ENCODE measurements at regions not wholly inside any gene's neighbourhood (a gene's known extent, or its start where the extent isn't known, plus 50 kb on each side); places are given as distances from the start of the nearest gene placed in this dataset.

DNA sequence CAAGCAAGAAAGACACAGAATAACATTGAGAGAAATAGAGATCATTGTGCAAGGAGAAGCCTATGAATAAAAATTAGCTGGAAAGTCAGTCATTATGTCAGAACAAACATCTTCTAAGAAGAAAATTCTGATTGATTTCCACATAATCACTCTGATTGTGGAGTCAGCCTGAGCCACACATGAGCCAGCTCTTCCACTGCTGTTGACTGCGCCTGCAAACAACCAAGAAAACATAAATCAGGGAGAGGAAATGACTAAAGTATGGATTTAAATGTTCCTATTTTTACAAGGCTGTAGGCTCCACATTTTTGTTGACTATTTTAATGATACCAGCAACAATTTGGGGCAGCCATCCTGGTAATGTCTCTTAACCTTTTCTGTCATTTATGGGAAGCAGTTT, 962.3 kb downstream of the EFNB2 start:
- 67% methylated on average over 1 of the region's 1 CpG for whole genome bisulfite sequencing (ENCODE audit: insufficient coverage, low coverage, low lambda C conversion rate, missing lambda C conversion rate)
- Histone ChIP-seq H3K36me3 (no peaks in the 10 kb centered on the region), H3K4me1 (no peaks in the 10 kb centered on the region), H3K27ac (no peak overlapping the region), H3K9me3 (no peaks in the 10 kb centered on the region), H3K4me3 (no peak overlapping the region), H3K27me3 (no peaks in the 10 kb centered on the region)
- ATAC-seq, result no peak
- intact Hi-C loops (cut with DNase I), result no loop called here
- DNase-seq, result no peak
- TF ChIP-seq, protein P1, sequence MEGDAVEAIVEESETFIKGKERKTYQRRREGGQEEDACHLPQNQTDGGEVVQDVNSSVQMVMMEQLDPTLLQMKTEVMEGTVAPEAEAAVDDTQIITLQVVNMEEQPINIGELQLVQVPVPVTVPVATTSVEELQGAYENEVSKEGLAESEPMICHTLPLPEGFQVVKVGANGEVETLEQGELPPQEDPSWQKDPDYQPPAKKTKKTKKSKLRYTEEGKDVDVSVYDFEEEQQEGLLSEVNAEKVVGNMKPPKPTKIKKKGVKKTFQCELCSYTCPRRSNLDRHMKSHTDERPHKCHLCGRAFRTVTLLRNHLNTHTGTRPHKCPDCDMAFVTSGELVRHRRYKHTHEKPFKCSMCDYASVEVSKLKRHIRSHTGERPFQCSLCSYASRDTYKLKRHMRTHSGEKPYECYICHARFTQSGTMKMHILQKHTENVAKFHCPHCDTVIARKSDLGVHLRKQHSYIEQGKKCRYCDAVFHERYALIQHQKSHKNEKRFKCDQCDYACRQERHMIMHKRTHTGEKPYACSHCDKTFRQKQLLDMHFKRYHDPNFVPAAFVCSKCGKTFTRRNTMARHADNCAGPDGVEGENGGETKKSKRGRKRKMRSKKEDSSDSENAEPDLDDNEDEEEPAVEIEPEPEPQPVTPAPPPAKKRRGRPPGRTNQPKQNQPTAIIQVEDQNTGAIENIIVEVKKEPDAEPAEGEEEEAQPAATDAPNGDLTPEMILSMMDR (IDR thresholded peaks at IDR 0.05), result no peak
- TF ChIP-seq POLR2A (IDR thresholded peaks at IDR 0.05), result no peak

DNA sequence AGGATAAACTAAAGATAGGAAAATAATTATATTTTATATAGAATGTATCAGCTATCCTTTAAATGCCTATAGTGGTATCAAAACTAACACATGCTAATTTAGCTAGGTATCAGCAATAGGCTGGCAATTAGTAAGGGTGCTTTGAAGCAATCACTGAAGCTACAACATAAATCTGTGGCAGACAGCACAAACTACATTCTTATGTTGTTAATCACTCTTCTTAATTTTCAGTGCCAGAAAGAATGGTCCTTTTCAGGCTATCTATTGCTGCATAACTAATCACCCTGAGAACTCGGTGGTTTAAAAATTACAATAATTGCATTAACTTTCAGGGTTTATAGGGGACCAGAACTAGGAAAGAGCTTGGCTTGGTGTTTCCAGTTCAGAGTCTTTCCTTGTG, 963.1 kb downstream of the EFNB2 start:
- H3K4me3 ChIP-seq, result no peak overlapping the region
- H3K36me3 ChIP-seq, result no peaks in the 10 kb centered on the region
- no peak for ATAC-seq
- DNase-seq, result no peak
- no peaks in the 10 kb centered on the region for H3K4me1 ChIP-seq
- H3K27ac ChIP-seq, result no peak overlapping the region
- TF ChIP-seq, protein P1 (IDR thresholded peaks at IDR 0.05), result no peak
- no peak for TF ChIP-seq POLR2A (IDR thresholded peaks at IDR 0.05)
- intact Hi-C loops (cut with DNase I), result no loop called here
- no peaks in the 10 kb centered on the region for H3K9me3 ChIP-seq
- 40% methylated on average over 1 of the region's 1 CpG for WGBS (ENCODE audit: insufficient coverage, low coverage, low lambda C conversion rate, missing lambda C conversion rate)
- no peaks in the 10 kb centered on the region for H3K27me3 ChIP-seq

DNA sequence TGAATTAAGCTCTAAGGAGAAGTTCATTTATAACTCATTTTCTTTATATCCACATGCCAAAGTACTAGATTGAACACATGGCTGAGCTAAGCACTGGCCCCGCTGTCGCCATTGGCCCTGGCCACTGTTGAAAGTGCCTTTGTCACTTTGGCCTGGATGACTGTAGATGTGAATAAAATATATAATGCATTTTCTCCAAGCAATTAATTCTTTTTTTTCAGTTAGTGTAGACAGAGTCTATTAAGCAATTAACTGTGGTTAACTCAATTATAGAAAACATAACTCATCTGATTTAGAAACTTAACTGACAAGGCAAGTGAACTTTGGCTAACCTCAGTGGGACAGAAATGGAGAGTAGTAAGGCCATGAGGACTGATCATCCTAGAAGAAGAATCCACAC, 965.6 kb downstream of the EFNB2 start:
- Histone ChIP-seq H3K4me3 (no peak overlapping the region), H3K27me3 (no peaks in the 10 kb centered on the region), H3K9me3 (no peaks in the 10 kb centered on the region), H3K36me3 (no peaks in the 10 kb centered on the region), H3K4me1 (no peaks in the 10 kb centered on the region), H3K27ac (no peak overlapping the region)
- DNase-seq (no peak), ATAC-seq (no peak)
- 79% methylated on average over 2 of the region's 2 CpGs for WGBS (ENCODE audit: insufficient coverage, low coverage, low lambda C conversion rate, missing lambda C conversion rate)
- intact Hi-C loops (cut with DNase I), result no loop called here
- no peak for TF ChIP-seq POLR2A (IDR thresholded peaks at IDR 0.05)
- TF ChIP-seq, protein P1 (IDR thresholded peaks at IDR 0.05), result no peak

DNA sequence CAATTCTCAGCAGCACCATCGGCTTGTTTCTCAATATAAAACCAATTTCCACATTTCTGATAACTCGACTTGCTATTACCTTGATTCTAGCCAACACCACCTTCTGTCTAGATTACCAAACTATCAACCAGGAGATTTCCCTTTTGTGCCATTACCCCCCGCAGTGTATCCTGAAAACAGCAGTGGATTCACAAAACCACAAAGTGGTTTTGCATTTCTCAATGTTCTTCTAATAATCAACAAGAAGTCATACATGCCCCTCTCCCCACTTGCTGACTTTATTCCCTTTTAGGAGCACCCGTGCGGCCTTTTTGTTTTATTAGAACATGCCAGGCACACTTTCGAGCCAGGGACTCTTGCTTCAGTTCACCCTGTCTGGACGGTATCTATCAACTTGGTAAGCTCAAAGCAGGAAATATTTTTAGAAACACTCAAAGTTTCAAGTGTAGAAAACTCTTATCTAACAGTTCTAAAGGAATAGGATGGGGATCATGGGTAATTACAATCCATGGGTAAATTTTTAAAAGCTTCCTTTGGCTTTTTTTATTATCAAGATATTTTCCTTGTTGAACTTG, 967.4 kb downstream of the EFNB2 start:
- Histone ChIP-seq H3K27me3 (no peaks in the 10 kb centered on the region), H3K4me1 (no peaks in the 10 kb centered on the region), H3K27ac (no peak overlapping the region), H3K9me3 (no peaks in the 10 kb centered on the region), H3K36me3 (no peaks in the 10 kb centered on the region), H3K4me3 (no peak overlapping the region)
- WGBS (ENCODE audit: insufficient coverage, low coverage, low lambda C conversion rate, missing lambda C conversion rate), result 55% methylated on average over 7 of the region's 7 CpGs
- TF ChIP-seq, protein P1 (IDR thresholded peaks at IDR 0.05), result no peak
- DNase-seq (no peak), ATAC-seq (no peak)
- intact Hi-C loops (cut with DNase I), result no loop called here

All from right lobe of liver (tissue), 6 donors.